Astrocyte of the cerebellum (primary cell): ENCODE measurements at regions not wholly inside any gene's neighbourhood (a gene's known extent, or its start where the extent isn't known, plus 50 kb on each side); places are given as distances from the start of the nearest gene placed in this dataset.

Experiments
- DNase-seq: peaks from one replicate; pipeline ENCODE4 v3.0.0-alpha.2; 2011; ENCODE audit warnings: low read depth
- H3K4me3 ChIP-seq: 2 replicates; pipeline ENCODE4 v1.5.1; 2011; ENCODE audit warnings: mild to moderate bottlenecking, low read depth, low read length, moderate library complexity
- CTCF ChIP-seq: IDR thresholded peaks from 2 replicates; pipeline ENCODE4 v1.5.1; 2012; ENCODE audit warnings: low read length, low read depth, moderate library complexity, mild to moderate bottlenecking; ENCODE audit errors: missing control alignments
- in situ Hi-C: cut with HindIII; loops from 2 replicates; pipeline ENCODE4 v1.10.0; 2017; ENCODE audit warnings: low sequenced_read_pairs

- H3K4me3 ChIP-seq = no peak overlapping the region
- in situ Hi-C loops = no loop called here
- no peak for TF ChIP-seq CTCF
Observed at GRCh38 chr17:53649201-53649600, 173.5 kb upstream of the KIF2B start.

GRCh38 chr17:53646835-53647234 is 175.9 kb upstream of the KIF2B start:
- no peak for DNase-seq
- no peak for TF ChIP-seq CTCF
- H3K4me3 ChIP-seq = no peak overlapping the region
- in situ Hi-C loops = no loop called here

More at GRCh38 chr17:53649201-53649600, 173.5 kb upstream of the KIF2B start:
- DNase-seq = no peak

GRCh38 chr17:53640808-53641207 is 181.9 kb upstream of the KIF2B start:
- no peak for DNase-seq

GRCh38 chr17:53635444-53635843 is 187.3 kb upstream of the KIF2B start:
- TF ChIP-seq CTCF = no peak
- no peak for DNase-seq
- no peak overlapping the region for H3K4me3 ChIP-seq
- in situ Hi-C loops = no loop called here

More at GRCh38 chr17:53640808-53641207, 181.9 kb upstream of the KIF2B start:
- in situ Hi-C loops = no loop called here
- no peak overlapping the region for H3K4me3 ChIP-seq
- TF ChIP-seq CTCF = no peak

- no peak overlapping the region for H3K4me3 ChIP-seq
- no peak for DNase-seq
- in situ Hi-C loops = no loop called here
- TF ChIP-seq CTCF = no peak
Observed at GRCh38 chr17:53633856-53634255, 188.9 kb upstream of the KIF2B start.

- H3K4me3 ChIP-seq = no peak overlapping the region
- TF ChIP-seq CTCF = no peak
- in situ Hi-C loops = no loop called here
- no peak for DNase-seq
Observed at GRCh38 chr17:53631486-53631885, 191.2 kb upstream of the KIF2B start.

GRCh38 chr17:53630638-53631037 is 192.1 kb upstream of the KIF2B start:
- no peak overlapping the region for H3K4me3 ChIP-seq
- in situ Hi-C loops = no loop called here
- DNase-seq = no peak
- TF ChIP-seq CTCF = no peak
